ENCODE measurements at regions not wholly inside any gene's neighbourhood (a gene's known extent, or its start where the extent isn't known, plus 50 kb on each side); places are given as distances from the start of the nearest gene placed in this dataset.
"Not testable (repeated sequence)": the region's sequence is repeated elsewhere in the genome, so short reads cannot be mapped to it uniquely, and the experiment has no call there.

DNA sequence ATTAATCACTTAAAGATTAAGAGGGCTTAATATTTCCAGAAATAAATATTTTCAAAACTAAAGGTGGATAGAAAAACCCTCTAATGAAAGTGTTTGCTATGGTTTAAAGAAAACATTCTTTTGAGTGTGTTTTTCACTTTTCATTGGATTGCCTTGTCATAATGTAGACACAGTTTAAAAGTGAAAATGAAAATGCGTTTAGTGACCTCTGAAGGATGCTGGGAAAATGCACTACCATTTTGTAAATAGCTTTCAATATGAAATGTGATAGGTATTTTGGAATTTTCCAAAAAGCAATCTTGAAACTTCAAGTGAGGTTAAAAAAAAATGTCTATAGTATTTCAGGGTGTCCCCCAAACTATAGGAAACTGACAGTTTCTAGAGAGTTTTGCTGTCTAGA lies 642.2 kb downstream of the C4orf33 start:
- DNase-seq, result no peak

DNA sequence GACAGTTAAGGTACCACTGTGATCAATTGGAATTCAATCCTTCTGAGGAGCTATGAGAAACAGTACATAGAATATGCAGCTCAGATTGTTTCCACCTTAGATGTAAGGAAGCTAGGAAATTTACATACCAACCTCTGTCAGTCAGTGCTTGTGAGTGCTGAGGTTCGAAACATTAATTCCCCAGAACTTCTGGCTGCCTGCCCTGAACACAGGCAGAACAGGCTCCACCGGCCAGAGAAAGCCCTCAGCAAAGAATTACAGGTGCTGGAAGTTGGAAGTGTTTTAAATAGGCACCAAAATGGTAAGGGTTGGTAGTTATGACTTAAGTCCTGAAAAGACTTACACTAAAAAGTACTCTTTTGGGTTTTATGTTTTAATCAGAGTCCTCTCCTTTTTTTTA lies 651.8 kb downstream of the C4orf33 start:
- peak; percentile 1 for DNase-seq

DNA sequence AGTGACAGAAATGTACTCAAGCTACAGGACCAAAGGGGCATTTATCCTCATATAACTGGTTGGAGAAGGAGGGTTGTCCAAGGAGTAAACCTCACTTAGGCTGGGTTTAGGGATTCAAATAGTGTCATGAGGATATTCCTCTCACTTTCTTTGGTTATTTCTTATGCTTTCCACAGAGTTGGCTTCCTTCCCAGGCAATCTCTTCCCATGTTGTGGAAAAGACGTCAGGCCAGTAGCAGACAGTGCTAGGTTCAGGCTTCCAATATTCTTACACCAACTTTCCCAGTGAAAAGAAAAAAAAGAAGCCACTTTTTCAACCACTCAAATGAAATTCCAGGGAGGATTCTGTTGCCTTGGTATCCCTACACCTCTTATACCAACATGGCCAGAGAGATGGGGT lies 653.0 kb downstream of the C4orf33 start:
- DNase-seq, result peak; percentile 30

DNA sequence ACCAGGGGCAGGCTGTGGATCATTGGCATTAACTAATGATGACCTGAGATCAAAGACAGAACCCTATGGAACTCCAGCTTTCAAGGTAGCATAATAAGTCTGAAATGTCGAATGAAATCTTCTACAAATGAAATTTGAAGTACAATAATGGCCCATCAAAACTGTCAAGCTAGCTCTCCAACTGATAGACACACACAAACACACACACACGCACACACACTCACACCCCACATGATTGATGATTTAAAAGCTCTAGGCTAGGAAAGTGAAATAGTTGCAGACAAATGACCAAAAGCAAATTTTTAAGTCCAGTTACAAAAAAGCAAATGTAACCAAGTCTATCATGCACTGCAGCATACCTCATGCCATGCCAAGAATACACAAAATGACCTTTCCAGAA lies 655.7 kb downstream of the C4orf33 start:
- no peak for DNase-seq

DNA sequence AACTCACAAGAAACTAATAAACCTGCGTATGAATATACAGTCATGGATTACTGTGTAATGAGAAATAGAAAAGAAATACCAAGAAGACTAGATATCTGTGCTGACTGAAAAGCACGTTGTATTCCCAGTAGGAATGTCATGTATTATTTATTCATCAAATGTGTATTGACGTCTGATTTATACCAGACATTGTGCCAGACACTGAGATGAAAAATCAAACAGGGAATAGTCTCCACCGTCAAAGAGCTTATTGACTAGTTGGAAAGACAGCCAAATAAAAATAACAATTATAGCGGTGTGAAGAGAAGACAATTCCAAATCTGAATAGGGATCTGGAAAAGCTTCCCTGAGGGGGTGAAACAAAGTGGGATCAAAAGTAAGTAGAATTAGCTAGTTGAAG lies 687.6 kb downstream of the C4orf33 start:
- no peak for DNase-seq

DNA sequence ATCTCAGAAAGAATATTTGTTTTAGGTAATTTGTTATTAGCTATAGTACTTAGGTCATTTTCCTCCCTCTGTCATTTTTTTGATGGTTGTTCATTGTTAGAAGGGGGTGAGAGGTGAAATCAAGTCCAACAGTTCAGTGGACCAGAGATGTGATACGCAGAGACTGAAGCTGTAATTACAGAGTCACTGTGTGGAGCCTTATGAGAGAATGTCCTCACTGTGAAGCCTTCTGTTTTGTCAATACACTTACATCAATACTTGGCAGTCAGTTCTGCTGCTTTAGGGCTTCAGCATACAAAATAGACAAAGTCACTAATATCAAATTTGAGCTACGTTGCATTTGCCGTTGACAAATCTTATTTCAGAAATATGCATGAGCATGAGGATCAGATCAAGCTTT lies 692.5 kb downstream of the C4orf33 start:
- no peak for DNase-seq

DNA sequence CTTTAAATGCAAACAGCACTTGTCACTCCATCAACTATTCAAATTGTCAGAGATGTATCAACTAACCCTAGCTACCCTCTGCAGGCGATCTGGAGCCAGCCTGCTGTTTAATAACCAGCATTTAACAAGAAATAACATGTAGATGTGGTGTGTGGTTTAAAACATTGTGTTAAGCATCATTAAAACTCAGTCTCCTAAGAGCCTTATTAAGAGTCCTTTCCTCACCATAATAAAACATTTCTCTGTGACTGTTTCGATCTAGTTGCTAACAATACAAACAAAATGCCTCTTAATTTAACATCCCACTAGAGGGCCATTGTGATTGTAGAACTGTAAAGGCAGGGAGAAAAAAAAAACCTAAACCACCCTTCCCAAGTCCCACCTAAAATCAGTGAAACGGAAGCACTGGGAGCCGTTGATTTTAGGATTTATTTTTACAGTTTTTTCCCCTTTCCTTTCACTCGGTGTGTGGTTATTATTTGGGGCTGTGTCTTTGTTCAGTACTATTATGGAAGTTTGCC lies 708.6 kb downstream of the C4orf33 start:
- no peak for DNase-seq

DNA sequence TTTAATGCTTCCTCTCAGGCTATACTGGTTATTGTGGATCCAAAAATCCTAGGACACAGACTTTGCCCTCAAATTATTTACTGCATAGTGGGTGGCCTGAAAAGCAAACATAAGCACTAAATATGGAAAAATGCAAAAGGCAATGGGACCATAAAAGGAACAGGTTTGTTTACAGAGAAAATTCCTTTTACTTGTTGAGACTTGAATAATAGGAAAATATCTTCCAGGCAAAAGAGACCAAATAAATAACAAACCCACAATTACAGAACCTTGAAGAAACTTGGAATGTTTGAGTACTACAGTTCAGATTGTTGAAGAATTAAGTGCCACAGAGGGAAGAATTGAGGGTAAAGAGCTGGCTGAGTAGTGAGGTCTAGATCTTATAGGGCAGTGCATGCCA lies 711.0 kb downstream of the C4orf33 start:
- no peak for DNase-seq

DNA sequence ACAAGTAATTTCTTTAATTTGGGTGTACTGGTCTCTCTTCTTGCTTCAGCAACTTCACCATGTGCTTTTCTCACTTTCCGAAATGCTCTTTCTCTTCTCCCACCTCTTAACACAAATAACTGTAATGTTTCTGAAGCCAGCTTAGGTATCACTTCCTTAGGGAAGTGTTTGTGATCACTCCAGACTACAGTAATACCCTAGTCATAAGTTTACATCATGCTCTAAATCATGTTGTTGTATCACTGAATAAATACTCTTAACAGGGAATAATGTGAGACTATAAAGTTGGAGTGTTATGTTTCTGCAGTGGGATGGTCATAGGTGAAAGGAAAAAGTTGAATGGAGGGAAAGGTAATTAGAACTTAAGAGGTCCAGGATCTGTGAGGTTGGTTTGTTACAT lies 712.3 kb downstream of the C4orf33 start:
- no peak for DNase-seq

DNA sequence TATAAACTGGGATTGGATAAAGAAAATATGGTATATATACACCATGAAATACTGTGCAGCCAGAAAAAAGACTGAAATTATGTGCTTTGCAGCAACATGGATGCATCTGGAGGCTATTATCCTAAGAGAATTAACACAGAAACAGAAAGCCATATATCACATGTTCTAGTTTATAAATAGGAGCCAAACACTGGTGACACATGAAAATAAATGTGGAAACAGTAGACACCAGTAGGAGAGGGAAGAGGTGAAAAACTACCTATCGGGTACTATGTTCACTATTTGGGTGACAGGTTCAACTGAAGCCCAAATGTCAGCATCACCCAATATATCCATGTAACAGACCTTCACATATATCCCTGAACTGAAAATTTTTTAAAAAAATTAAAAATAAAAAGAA lies 725.1 kb downstream of the C4orf33 start:
- no peak for DNase-seq

DNA sequence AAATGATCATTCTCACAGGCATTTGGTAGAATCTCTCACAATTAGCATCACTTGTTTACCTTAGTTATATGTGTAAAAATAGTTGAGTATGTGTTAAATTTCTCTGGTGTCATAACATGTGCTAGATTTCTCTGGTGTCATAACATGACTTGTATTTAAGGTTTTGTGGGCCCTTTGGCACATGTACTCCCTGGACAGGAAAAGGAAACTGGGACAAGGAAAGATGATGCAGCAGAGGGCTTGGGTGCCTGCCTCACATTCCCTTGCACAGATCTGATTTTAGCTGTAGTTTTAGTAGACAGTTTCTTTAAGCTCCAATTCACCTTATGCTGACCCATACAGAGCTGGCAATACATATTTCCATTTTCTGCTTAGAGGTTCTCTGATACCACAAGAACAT lies 726.0 kb downstream of the C4orf33 start:
- DNase-seq, result no peak

DNA sequence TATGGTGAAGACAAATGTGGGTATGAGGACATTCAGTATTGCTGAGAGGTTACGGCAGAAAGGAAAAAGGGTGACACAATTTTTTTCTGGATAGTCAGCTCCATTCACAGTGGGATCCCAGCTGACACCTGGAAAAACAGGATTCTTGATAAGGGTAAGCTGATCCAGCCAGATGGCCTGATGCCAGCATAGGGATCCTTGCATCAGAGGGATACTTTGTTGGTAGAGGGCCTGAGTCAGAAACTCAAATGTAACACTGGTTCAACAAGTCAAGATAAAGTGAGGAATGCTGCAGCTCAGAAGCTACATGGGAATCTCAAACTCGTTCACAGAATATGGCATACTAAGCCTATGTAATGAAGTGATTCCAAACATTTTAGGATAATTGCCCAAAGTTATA lies 726.7 kb downstream of the C4orf33 start:
- DNase-seq, result no peak

DNA sequence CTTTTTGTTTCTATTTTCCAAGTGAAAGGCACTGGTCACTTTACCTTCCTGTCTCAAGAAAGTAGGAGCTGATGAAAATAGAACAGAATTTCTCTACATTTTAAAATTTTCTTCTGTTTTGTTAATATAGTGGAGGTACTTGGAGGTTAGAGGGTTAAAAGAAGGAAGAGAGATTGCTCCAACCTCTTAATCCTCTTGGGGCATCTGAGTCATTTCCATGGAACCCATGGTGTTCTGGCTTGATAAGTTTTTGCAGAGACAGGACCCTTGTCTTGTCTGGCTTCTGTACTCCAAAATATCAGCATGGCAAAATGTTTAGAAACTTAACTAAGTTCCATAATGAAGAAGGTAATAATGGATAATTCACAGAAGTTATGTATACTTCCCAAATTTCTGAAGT lies 727.2 kb downstream of the C4orf33 start:
- no peak for DNase-seq

DNA sequence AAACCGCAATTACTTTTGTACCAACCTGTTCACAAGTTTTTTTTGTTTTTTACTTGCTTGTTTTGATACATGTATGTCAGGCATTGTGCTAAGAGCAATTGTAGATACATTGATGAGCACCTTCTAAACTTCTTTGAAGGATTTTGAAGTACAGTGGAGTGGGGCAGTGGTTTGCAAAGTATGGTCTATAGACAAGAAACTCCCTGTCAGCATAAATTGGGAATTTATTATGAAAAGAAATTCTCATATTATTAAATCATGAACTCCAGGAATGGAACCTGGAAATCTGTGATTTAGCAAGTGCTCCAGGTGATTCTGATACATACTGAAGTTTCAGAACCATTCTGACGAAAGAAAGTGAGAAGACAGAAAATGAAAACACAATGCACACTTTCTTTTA lies 733.4 kb downstream of the C4orf33 start:
- no peak for DNase-seq

DNA sequence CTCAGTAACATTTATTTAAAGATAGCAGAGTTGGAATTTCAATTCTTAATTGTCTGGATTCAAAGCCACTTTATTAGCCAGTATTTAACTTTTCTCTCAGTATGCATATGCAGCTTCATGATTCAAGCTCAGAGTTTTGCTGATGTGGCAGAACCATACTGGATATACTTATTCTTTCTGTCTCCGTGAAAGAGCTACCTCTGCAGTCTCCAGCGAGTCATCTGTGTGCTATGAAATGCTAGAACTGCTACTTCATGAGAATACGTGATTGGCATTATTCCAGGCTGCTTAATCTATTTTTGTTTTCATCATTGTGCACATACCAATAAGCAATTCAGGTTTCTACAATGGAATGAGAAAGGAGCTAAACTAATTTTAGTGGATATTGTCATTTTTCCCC lies 743.7 kb downstream of the C4orf33 start:
- DNase-seq, result no peak

DNA sequence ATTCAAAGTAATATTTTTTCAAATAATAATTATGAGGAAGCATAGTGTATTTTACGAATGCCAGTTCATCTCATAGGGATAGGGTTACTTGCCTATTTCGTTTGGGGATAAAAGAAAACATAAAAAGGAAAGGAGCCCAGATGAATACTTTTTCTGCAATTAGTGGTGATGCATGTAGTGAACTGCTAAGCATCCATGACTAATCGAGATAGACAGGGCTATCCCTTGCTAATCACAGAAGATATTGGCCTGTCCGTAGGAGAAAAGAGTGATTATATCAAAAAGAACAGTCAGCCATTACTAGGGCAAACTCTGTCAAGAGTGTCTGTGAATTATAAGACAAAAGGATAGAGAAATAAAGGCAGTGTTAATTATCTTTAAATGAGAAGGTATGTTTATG lies 746.1 kb downstream of the C4orf33 start:
- no peak for DNase-seq

DNA sequence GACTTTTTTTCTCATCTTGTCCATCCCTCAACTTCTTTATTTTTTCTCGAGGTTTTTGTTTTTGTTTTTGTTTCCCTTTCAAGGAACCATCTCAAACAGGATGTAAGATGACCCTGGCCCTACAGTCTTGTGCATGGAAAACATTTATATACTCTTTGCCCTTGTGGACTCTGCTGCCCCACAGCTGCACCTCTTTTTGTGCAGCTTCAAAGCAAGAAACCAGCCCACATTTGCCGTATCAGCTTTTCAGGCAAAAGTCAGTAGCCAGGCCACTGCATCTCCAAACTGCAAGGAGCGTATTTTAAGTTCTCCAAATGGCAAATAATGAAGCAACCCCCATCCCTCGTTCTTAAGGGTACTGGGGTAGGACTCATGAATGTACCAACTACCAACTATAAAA lies 756.5 kb downstream of the C4orf33 start:
- DNase-seq, result no peak

DNA sequence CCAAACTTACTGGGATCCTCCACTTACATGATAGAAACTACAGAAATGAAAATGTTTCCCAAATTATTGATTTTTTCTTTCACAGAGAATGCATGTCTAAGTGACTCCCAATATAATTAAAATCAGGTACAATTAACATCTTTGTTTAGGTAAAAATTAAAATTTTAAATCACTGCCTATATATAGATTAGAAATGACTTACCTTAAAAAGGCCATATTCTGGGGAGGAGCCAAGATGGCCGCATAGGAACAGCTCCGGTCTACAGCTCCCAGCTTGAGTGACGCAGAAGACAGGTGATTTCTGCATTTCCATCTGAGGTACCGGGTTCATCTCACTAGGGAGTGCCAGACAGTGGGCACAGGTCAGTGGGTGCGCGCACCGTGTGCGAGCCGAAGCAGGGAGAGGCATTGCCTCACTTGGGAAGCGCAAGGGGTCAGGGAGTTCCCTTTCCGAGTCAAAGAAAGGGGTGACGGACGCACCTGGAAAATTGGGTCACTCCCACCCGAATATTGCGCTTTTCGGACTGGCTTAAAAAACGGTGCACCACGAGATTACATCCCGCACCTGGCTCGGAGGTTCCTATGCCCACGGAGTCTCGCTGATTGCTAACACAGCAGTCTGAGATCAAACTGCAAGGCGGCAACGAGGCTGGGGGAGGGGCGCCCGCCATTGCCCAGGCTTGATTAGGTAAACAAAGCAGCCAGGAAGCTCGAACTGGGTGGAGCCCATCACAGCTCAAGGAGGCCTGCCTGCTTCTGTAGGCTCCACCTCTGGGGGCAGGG lies 757.9 kb downstream of the C4orf33 start:
- not testable (repeated sequence) for DNase-seq

DNA sequence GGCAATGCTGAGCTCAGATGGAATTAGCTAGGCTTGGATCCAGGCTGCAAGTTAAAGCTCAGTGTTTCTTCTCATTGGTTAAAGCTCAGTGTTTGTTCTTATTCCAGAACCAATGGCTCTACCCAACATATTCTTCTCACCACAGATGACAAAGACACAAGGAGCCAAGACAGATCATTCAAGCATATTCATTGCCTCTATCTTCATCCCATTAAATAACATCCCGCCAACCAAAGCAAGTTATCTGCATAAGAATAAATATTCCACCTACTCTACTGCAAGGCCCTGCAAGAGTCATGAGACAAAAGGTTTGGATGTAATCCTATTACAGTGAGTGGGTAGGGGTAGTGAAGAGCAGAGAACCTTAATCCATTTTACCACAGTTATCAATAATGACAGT lies 766.5 kb downstream of the C4orf33 start:
- peak; percentile 5 for DNase-seq

DNA sequence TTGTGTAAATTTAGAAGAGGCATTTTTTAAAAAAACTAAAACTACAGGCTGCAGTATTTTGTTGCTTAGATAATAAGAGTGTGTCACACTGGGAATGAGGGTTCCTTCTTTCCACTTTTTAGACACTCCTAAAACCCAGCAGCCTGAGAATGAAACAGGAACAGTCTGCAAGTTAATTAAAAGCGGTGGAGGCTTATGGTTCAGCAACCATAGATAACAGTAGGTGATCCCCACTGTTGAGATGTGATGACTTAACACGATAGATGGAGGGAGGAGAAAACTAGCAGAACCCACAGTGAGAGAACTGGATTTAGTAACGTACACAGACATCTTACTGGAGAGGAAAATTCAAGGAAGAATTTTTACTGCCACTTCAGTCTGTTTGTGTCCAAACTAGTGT lies 767.3 kb downstream of the C4orf33 start:
- no peak for DNase-seq

DNA sequence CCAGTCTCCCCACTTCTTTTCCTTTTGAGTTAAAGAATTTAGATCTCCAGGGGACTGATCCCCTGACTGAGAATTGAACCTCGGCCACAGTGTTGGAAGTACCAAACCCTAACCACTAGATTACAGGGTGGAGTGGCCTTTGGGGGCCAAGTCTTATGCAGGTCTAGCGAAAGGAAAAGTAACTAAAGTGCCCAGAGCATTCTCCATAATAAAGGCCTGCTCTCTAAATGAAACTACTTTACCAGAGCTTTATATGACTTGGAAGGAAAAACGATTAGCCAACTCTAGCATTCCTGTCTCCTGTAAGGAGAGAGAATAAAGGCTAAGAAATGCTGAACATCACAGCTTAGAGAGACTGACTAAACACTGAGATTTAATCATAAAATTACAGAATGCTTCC lies 788.0 kb downstream of the C4orf33 start:
- peak; percentile 11 for DNase-seq

DNA sequence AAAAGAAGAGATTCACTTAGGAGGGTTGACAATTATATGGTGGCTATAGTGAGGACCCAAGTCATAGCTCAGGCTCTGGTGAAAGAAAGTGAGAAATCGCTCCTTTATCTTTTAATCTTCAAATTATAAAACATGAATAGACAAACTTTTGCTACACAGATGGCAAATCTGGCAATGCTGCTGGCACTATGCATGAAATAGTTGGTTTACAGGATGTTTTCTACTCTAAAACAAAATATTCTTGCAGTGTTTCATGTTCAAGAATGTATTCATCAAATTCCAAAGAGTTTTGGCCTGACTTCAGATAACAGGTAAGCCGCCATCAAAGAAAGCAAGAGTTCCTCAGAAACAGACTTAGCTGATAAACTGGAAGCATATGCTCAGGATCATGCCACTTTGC lies 801.2 kb downstream of the C4orf33 start:
- no peak for DNase-seq

DNA sequence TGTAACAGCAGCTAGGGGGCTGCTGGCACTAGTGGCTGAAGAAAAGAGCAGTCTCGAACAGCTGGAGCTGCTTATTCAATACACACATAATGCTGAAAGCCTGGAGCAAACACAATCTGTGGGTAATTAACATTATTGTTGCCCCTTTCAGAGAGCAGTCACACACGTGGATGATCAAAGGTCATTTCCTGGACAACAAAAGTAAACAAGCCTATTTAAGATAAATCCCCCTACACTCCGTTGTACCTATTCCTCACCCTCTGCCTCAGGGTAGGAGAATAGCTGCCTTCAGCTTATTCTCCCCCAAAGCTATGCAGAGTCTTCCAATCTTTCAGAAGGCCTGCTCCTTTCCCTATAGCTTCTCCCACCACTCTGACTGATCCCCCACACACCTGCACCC lies 803.9 kb downstream of the C4orf33 start:
- DNase-seq, result no peak

DNA sequence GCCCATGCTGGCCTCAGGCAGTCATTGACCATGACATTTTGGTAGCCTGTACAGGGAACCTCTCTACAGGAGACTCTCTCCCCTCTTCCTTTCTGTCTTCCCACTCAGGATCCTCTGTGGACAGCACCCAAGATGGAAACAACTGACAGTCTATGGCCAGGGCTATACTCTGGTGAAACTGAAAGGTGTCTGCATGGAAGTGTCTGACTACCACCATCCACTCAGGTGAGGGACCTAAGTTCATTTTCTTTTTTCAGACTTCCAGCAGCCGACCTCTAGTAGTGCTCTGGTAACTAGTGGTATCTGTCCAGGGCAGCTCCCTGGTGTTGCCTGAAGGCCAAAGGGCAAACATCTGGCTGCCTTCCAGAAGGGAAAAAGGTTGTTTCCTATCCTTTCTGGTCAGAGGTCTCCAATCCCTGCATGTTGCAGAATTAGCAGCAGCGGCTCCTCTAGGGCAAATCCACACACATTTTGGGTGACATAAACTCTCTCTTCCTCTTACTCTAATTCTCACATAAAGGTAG lies 804.5 kb downstream of the C4orf33 start:
- no peak for DNase-seq

DNA sequence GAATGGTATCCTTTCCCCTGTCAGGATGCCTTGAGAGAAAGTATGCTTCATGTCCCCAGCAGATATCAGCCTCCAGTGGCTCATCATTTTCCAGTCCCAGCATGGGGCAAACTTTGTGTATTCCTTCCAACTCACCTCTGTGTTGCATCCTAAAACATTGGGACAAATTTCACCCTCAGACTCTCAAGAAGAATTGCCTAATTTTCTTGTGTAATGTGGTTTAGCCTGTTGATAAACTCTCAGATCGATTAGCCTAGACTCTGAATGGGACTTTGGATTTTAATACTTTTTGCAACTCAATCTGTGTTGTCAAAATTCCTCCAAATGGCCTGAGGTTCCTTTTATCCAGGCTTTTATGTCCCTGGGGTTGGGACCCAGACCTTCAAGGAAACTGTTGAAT lies 805.3 kb downstream of the C4orf33 start:
- no peak for DNase-seq

Measured in hindlimb muscle (tissue), 1 donor.